HG02885 (cell line): ENCODE measurements at regions not wholly inside any gene's neighbourhood (a gene's known extent, or its start where the extent isn't known, plus 50 kb on each side); places are given as distances from the start of the nearest gene placed in this dataset.
"Not testable (repeated sequence)": the region's sequence is repeated elsewhere in the genome, so short reads cannot be mapped to it uniquely, and the experiment has no call there.

Source experiments
- ATAC-seq: cut with Tn5 transposase; IDR thresholded peaks from one replicate; pipeline ENCODE4 v1.9.1; 2021; ENCODE audit warnings: mild to moderate bottlenecking; ENCODE audit not compliant: unreplicated experiment, poor library complexity

GRCh38 chr7:51882412-51882811, 565.8 kb upstream of the COBL start:
- ATAC-seq: no peak

- ATAC-seq: no peak
These were observed 564.7 kb upstream of the COBL start for GRCh38 chr7:51881309-51881708.

GRCh38 chr7:51878865-51879264, 562.3 kb upstream of the COBL start:
- ATAC-seq: no peak

GRCh38 chr7:51869452-51869851, 552.8 kb upstream of the COBL start:
- no peak for ATAC-seq

- ATAC-seq: no peak
These were observed 550.5 kb upstream of the COBL start for GRCh38 chr7:51867117-51867516.

GRCh38 chr7:51860305-51860704, 543.7 kb upstream of the COBL start:
- ATAC-seq: no peak

- no peak for ATAC-seq
These were observed 533.5 kb upstream of the COBL start for GRCh38 chr7:51850126-51850525.

GRCh38 chr7:51847461-51848134, 531.0 kb upstream of the COBL start:
- ATAC-seq: no peak

- ATAC-seq: not testable (repeated sequence)
These were observed 522.5 kb upstream of the COBL start for GRCh38 chr7:51839130-51839529.

- ATAC-seq: no peak
These were observed 511.0 kb upstream of the COBL start for GRCh38 chr7:51827631-51828030.

- ATAC-seq: no peak
These were observed 507.4 kb upstream of the COBL start for GRCh38 chr7:51824050-51824449.

GRCh38 chr7:51823437-51823836, 506.8 kb upstream of the COBL start:
- no peak for ATAC-seq

- ATAC-seq: no peak
These were observed 501.2 kb upstream of the COBL start for GRCh38 chr7:51817694-51818225.

- not testable (repeated sequence) for ATAC-seq
These were observed 489.3 kb upstream of the COBL start for GRCh38 chr7:51805783-51806431.

- ATAC-seq: no peak
These were observed 486.1 kb upstream of the COBL start for GRCh38 chr7:51802718-51803117.

GRCh38 chr7:51797371-51797770, 480.8 kb upstream of the COBL start:
- ATAC-seq: no peak

GRCh38 chr7:51792796-51793195, 476.2 kb upstream of the COBL start:
- no peak for ATAC-seq

- no peak for ATAC-seq
These were observed 472.9 kb upstream of the COBL start for GRCh38 chr7:51789489-51789888.

GRCh38 chr7:51786284-51786683, 469.7 kb upstream of the COBL start:
- ATAC-seq: no peak

GRCh38 chr7:51785876-51786275, 469.3 kb upstream of the COBL start:
- ATAC-seq: no peak

GRCh38 chr7:51785171-51785570, 468.6 kb upstream of the COBL start:
- ATAC-seq: no peak

GRCh38 chr7:51783241-51783640, 466.6 kb upstream of the COBL start:
- ATAC-seq: no peak
